NAMALWA (cell line): ENCODE measurements at regions not wholly inside any gene's neighbourhood (a gene's known extent, or its start where the extent isn't known, plus 50 kb on each side); places are given as distances from the start of the nearest gene placed in this dataset.
"Not testable (repeated sequence)": the region's sequence is repeated elsewhere in the genome, so short reads cannot be mapped to it uniquely, and the experiment has no call there.

Experiments used
- DNase-seq: peaks from one replicate; pipeline ENCODE4 v3.0.0-alpha.2; 2015; ENCODE audit warnings: low spot score

DNA sequence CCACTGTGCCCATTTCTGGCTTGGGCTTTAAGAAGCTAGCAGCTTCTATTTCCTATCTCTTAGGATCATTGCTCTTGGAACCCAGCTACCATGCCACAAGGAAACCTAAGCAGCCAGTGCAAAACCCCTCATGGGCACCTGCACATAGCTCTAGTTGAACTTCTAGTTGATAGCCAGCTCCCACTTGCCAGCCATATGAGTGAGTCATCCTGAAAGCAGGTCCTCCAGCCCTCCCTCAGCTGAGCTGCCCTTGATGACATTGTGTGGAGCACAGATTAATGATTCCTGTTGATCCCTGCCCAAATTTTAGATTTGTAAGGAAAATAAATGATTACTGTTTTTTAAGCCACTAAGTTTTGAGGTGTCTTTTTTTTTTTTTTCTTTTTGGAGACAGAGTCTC is 234.2 kb upstream of the FBXO33 start:
- DNase-seq = no peak

DNA sequence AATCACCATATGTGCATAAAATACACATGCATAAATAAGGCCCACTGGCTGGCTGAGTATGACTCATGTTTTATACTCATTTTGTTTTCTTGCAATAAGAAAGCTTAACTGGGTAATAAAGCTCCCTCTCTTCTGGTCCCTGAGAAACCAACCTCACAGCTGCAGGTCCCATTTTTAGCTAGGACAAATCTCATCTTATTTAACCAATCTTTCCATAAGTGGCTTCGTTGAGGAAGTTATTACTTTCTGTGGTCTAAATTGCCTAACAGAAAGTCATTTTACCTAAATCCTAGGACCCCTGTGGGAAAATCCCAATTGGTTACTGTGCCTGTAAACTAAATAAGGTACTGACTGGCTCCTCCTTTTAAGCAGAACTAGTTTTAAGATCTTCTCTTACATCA is 232.8 kb upstream of the FBXO33 start:
- DNase-seq = no peak

DNA sequence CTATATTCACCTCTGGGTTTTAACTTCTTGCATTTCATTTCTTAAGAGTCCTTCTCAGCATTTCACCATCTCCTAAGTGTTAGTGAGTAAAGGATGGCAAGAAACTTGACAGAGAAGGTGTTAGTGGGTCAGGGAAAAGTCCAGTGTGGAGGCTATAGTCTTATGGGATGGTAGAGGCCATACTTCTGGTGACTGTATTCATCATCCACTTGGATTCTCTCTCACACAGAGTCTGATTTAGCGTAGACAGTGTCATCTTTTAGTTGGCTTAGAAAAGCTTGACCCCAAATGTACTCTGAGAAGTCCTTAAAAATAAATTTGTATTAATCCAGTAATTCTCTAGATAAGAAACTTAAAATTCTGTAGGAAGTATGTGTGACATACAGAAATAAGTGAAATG is 232.4 kb upstream of the FBXO33 start:
- no peak for DNase-seq

DNA sequence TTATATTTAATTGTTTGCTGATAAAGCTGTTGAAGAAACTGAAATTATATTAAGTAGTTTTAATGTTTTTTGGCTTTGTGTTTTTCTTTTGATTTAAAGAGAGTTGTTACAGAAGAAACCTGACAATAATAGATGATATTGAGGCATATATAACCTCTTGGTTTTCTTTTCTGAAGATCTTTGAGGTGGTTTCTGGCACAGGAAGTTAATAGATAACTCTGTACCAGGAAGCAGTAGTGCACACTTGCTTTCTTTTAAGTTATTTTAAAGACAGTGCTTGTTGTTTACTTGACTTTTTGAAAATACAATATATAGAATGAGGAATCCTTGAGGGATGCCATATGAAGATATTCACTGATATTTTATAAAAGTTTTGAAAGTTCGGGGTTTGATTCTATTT is 209.0 kb upstream of the FBXO33 start:
- no peak for DNase-seq

DNA sequence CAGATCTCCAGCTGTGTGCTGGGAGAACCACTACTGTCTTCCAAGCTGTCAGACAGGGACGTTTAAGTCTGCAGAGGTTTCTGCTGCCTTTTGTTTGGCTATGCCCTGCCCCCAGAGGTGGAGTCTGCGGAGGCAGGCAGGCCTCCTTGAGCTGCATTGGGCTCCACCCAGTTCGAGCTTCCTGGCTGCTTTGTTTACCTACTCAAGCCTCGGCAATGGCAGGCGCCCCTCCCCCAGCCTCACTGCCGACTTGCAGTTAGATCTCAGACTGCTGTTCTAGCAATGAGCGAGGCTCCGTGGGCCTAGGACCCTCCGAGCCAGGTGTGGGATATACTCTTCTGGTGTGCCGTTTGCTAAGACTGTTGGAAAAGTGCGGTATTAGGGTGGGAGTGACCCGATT is 206.8 kb upstream of the FBXO33 start:
- not testable (repeated sequence) for DNase-seq

DNA sequence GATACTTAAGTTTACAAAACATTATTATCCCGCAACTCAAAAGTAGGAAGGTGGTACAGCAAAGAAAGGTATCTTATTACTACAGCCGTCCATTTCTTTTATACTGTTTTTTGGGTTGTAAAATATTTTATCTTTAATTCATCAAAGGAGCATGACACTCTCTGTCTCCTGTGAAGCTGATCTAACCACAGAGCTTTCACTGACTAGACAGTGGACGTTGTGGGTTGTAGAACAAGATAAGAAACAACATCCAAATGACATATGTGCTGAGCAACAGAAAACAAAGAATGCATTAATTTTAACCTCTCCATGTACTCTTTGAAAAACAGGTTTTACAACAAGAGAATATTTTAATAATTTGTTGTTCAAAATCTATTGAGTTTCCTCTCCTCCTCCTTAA is 195.9 kb upstream of the FBXO33 start:
- DNase-seq = no peak

DNA sequence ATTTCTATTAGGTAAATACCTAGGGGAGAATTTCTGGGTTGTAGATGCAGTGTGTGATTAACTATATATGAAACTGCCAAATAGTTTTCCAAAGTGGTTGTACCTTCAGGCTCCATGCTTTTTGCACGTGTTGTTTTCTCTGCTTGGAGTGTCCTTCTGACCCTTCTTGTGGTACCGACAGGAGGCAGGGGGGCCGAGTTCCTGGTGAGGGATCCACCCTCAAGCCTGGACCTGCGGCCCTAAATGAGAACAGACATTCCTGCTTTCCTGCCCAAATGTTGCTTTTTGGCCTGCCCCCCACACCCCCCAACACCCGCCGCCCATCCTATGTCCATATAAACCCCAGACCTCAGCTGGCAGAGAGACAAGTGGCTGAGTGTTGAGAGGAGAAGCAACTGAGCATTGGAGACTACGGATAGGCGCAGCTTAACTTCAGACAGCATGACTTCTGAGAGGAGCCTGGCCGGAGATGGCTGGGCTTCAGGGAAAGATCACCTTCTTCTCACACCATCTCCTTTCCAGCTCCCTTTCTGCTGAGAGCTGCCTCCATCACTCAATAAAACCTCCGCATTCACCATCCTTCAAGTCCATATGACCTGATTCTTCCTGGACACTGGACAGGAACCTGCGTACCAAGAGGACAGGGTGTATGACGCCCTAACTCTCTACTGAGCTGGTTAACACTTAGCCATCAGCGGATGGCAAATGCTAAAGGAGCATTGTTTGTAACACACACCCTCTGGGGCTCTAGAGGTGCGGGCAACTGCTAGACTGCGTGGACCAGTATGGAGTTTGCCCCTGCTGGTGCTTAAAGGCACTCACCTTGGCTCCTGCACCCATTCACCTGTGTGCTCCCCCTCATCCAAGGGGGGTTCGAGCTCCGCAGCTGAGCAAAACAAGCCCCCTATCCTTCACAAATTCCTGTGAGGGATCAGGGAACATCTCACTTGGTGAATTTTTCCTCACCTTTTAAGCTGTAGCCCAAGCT is 194.7 kb upstream of the FBXO33 start:
- DNase-seq = no peak

DNA sequence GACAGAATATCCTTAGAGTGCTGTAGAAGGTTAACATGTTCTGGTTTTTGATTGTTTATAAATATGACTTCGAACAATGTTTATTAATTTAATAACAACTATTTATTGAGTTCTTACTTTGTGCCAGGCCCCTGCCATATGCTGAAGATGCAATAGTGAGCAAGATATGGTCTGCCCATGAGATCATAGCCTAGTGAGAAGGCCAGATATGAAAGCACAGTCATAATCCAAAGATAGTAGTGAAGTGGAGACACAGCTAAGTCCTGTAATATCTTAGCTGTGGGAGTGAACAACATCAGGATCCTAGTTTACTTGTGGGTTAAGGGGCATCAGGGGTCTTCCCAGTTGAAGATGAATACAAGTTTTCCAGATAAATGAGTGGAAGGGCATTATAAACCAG is 189.4 kb upstream of the FBXO33 start:
- no peak for DNase-seq

DNA sequence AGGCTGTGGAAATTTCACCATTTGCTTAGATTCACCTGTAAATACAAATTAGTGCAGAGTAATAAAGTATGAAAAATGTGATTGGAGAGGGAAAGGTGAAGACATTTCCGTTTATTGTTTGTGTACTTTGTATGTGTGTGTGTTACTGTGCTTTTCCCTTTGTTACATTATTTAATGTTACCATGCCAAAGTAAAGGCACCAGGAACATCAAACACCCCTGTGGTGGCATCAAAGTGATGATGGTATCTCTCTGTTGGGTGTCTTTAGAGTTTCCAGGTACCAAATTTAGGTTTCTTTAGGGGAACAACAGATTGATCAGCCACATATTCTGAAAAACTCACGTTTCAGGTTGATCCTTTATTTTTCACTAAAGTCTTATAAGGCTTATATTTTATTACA is 189.0 kb upstream of the FBXO33 start:
- no peak for DNase-seq

DNA sequence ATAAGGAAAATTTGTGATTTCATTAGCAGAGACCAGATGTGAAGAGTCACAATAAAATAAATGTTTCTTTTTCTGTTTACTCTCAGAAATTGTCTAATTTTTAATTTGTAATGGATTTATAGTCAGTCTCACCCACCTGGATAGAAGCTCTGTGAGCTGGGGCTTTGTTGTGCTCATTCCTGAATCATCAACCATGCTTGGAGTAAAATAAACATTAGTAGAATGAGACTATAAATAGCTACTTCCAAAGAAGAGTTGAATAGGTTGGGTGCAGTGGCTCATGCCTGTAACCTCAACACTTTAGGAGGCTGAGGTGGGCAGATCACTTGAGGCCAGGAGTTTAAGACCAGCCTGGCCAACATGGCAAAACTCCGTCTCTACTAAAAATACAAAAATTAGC is 185.3 kb upstream of the FBXO33 start:
- no peak for DNase-seq

DNA sequence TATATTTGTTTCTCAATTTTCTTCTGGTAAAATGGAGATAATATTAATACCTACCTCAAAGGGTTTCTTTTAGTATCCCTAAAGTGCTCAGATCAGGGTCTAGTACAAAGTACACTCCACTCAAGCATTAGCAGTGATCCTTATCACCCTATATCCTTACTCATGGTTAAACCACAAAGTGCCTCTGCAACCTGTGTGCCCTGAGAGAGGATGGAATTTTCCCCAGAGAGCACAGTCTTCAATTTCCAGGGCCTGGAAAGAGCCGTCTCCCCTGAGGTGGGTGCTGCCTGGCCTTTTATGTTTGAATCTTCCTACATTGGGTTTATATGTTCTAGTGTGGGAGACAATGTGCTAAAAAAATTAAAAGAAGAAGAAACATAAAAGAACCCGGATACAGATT is 183.1 kb upstream of the FBXO33 start:
- no peak for DNase-seq

DNA sequence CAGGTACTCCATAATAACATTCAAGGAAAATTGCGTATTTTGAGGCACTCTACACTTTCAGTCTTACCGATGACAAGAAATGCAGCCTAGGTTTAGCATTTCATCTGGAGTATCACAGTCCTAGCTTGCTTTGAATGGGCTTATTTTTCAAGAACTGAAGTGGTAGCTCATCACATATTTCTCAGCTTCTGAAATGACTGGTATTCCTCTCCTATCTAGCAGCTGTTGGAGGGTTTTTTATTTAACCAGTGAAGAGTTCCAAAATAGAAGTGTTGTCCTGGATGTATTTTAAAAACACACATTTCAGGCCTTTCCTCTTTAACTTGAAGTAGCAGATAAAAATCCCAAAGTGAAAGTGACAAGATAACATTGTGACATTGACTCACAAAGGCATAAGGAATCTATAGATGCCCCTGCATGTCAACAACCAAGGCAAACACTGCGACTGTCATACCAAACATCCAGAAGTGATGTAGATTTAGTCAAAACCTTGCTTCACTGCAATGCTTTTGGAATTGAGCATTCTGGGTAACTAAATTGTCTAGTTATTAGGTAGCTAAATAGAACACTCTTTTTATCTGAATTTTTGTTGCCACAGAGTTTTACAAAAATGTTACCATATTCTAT is 182.2 kb upstream of the FBXO33 start:
- no peak for DNase-seq

DNA sequence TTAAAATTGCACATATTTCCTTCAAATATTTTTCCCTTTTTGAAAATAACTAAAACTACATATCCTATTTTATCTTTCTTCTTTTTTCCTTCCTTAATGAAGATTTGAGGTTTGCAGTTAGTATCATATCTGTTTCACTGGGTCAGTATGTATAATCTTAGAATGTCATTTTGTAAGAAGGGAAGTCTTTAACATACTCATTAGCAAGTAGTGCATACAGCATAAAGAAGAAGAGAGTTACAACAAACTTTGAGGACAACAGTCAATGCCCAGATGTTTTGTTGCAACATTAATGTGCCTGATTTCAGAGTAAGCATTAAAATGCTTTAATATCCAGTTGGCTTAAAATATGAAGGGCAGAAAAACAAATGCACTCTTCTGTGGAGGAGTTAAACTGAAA is 176.9 kb upstream of the FBXO33 start:
- no peak for DNase-seq

DNA sequence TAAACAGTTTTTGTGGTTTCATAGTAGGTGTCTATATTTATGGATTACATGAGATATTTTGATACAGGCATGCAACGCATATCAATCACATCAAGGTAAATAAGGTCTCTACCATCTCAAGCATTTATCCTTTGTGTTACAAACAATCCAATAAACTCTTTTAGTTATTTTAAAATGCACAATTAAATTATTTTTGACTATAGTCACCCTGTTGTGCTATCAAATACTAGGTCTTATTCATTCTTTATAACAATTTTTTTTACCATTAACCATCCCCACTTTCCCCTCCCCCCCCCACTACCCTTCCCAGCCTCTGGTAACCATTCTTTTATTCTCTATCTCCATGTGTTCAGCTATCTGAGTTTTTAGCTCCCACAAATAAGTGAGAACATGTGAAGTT is 175.7 kb upstream of the FBXO33 start:
- DNase-seq = no peak

DNA sequence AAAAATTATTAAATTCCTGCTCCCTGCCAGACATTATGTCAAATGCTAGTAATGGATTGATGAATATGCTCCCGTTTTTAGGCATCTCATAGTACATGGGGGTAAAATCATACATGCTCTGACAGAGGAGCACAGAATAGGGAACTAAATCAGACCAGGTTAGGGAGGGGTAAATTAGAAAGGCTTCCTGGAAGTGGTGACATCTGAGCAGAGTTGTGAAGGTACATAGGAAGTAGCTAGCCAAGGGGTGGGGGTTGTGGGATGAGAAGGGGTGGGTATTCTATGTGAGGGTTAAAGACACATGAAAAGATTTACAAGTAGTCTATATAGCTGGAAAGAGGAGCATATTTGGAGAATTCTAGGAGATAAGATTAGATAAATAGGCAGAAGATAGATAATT is 171.7 kb upstream of the FBXO33 start:
- no peak for DNase-seq

DNA sequence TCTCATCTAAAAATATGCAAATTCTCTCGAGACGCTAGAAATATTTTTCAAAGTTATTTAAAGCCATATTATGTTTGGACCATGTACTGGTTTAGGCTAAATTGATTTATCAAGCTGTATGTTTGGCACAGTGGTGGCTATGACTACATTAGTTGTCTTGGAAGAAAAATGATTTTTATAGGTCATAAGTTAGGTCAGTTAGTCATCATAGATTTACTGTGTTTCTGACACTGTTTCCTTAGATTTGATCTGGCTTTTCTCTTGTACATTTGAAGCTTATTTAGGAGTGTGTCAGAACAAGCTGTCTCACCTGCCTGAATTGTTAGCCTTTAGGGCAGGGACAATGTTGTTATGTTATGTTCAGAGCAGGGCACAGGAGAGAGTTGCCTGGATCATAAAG is 161.1 kb upstream of the FBXO33 start:
- no peak for DNase-seq

DNA sequence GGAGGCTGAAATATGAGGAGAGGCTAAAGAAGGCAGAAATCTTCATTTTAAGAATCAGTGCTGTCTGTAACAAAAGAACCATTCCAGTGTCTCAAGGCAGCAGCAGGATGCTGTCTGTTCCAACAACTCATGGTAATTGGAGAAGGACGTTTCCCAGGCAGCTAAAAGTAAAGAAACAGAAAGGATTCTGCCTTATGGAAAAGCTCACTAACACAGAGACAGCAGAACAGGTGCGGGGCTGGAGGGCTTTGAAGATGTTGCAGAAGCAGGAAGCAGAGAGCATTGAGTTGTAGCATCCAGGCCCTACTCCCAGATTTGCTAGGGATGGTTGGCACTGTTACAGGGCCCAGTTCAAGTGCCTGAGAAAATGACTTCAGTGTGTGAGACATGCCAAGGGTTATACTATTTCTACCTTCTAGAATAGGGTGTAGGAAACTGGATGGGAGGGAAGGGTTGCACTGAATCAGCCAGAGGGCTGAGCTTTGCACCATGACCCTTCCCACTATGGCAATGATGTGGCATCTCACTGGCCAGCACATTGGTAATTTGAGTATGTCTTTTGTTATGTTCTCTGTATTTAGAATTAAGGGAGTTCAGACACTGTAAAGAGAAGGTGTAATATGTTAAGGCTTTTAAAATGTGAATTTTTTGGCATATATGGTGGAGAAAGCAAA is 160.0 kb upstream of the FBXO33 start:
- DNase-seq = no peak

DNA sequence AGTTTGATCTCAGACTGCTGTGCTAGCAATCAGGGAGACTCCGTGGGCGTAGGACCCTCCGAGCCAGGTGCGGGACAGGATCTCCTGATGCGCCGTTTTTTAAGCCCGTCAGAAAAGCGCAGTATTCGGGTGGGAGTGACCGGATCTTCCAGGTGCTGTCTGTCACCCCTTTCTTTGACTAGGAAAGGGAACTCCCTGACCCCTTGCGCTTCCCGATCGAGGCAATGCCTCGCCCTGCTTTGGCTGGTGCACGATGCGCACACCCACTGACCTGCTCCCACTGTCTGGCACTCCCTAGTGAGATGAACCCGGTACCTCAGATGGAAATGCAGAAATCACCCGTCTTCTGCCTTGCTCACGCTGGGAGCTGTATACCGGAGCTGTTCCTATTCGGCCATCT is 157.6 kb upstream of the FBXO33 start:
- DNase-seq = not testable (repeated sequence)

DNA sequence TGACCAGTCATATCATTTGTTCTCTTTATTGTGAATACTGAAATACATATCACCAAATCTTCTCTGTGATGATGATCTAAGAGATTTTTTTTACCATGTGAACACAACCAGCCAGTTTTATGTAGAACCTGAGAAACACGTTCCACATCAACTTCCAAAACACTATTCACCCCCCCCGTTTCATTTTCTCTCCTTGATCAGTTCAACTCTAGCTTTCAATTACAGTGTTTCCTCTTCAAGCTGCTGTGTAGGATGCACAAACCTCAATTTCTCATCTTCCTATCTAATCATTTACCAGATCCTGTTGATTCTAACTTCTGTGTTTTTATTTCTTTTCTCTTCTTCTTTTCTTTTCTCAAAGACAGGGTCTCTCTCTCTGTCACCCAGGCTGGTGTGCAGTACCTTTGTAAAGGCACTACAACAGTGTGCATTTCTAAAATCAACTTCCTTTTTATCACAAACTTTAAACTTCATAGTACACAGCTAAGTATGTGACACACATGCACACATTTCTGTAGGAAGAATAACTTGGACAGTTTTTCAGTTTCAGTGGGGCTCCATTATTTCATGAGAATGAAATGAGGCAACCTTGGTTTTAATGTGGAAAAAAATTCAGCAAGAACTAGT is 149.9 kb upstream of the FBXO33 start:
- DNase-seq = no peak

DNA sequence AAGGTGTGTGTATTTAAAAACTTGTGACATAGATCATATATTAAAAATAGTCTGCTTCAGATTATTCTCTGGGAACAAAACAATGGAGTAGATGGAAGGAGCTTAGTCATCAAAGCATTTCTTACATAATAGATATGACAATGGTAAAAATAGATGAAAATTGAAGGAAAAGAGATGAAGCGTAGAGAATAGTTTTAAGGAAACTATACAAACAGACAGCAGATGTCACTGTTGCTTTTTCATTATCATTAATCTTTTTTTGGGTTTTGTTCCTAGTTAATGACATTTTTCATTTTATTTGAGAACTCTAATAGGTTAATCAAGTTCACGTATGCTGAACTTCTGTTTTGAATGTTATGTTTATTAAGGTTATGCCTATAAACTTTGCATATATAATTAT is 149.2 kb upstream of the FBXO33 start:
- DNase-seq = peak; percentile 1

DNA sequence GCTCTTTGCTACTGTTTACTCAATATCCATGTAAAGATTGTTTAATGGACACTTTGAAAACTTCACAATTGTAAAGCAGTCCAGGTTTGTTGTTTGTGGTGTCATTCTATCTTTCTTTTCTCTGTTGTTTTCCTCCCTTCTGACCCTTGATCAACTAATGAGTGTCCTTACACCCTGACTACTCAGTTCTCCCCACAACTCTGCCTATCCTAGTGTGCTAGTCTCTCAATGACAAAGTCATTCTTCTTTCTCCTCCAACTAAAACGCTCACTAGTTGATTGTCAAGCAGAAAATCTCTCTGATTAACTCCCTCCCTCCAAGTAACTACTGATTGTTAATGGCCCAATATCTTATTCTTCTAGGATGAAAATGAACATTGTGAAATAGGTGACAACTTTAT is 148.5 kb upstream of the FBXO33 start:
- DNase-seq = no peak

DNA sequence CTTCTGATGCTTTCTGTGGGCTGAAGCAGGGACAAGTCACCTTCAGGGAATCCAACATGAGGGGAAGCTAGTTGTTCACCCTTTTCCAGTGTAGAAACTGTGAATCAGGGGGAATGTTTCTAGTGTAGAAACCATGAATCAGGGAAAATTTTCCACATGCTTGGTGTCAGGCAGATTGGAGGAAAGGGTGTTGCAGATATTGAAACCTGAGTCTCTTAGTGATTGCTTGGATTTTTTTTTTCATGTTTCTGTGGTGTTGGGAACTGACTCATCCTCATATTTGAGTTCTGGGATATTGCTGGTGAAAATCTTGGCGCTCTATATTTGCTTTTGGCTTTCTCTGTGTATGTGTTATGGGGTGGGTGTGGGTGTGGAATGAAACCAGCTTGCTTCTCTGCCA is 144.5 kb upstream of the FBXO33 start:
- no peak for DNase-seq

DNA sequence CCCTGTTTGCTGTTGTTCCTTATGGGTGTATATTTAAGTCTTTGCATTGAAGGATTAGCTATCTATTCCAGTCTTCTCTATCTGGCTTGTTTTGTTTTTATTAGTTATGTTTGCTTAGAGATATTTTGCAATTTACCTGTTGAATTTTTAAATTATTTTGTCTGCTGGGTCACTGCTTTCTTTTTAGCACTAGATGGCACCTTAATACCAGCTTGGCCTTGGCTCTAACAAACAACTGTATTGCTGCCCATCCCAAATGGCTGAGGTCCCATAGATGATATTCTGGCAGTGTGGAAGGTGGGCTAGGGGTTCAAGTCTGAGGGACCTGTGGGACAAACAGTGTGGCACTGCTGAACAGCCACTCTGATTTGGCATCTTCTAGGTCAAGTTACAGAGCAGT is 144.0 kb upstream of the FBXO33 start:
- no peak for DNase-seq
